HG03280 (cell line): ENCODE measurements at regions not wholly inside any gene's neighbourhood (a gene's known extent, or its start where the extent isn't known, plus 50 kb on each side); places are given as distances from the start of the nearest gene placed in this dataset.
"Not testable (repeated sequence)": the region's sequence is repeated elsewhere in the genome, so short reads cannot be mapped to it uniquely, and the experiment has no call there.

Experiments used
- ATAC-seq: cut with Tn5 transposase; IDR thresholded peaks from one replicate; pipeline ENCODE4 v1.9.1; 2021; ENCODE audit warnings: mild to moderate bottlenecking, moderate library complexity; ENCODE audit not compliant: unreplicated experiment

DNA sequence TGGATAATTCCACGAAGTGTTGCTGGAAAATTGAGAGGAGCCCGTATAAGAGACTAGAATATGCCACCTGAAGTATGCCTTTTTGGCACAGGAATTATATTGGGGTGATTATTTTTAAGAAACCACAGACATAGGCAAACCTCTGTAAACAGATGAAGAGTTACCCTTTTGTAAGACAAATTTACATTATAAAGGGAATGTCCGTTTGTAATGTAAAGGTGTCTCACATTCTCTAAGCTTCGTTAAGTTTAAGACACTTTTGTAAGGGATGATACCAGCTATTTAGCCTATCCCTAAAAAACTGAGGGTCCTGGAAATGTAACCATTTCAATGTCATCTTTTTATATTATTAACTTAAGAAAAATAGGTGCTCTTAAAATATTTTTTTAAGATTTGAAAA lies 432.8 kb upstream of the SYT4 start:
- ATAC-seq, result no peak

DNA sequence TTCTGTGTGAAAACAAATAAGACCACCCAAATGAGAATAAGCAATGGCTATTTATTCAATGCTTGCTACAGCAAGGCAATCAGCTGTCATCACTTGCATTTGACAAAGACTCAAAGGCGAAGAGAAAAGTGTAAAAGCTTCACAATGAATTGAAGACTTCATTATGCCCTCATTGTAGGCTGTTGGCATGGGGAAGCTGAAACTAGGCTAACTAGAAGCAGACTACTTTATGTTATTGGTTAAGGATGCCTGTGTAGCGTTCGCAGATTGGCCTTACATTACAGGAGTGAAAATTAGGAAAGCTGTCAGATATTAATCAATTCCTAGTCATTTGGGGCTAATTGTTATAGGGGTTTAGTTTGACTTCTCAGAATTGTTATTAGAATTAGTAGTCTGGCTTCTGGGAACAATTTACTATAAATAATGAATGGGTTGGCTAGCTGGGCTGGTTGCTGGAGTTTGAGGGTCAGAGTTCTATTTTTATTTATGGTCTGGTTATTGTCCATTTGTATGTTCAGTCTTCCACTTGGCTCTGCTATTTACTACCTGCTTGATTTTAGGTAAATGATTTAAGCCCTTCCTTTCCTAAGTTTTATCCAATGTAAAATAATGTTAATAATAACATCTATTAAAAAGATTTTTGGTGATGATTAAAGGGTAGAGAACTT lies 437.2 kb upstream of the SYT4 start:
- ATAC-seq, result no peak

DNA sequence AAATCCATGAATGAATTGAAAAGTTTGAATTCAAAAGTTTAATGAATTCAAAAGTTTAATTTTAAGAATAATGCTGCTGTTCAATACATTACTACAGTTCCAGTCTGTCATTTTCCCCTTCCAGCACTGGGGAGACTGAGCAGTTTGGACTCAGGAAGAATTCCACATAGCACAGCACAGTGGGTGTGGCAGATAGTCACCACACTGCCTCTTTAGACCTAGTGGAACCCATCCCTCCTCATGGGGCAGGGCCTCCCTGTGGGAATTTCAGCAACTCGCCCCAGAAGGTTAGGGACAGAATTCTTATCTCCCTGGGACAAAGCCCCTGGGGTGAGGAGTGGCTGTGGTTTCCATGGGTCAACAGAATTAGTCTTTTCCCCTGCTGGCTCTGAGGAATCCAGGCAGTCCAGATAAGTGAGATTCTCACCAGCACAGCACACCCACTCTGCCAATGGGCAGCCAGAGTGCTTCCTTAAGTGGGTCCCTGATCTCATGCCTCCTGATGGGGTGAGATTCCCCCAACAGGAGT lies 442.0 kb upstream of the SYT4 start:
- ATAC-seq, result no peak

DNA sequence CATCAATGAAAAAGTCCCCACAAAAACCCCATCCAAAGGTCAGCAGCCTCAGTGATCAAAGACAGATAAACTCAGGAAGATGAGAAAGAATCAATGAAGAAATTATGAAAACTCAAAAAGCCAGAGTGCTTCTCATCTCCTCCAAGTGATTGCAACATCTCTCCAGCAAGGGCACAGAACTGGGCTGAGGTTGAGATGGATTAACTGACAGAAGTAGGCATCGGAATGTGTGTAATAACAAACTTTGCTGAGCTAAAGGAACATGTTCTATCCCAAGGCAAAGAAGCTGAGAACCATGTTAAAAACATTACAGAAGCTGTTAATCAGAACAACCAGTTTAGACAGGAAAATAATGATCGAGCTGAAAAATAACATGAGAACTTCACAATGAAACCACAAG lies 442.8 kb upstream of the SYT4 start:
- ATAC-seq, result no peak

DNA sequence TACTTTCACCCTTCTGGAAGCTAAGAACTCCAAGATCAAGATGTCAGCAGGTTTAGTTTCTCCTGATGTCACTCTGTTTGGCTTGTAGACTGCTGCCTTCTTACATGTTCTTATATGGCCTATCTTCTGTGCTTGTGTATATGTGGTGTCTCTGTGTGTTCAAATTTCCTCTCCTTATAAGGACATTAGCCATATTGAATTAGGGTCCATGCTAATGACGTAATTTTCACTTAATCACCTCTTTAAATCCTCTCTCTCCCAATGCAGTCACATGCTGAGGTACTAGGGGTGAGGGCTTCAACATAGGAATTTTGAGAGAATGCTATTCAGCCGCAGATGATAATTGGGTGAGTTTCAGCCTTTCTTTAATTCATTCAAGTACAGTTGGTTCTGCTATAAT lies 458.3 kb upstream of the SYT4 start:
- no peak for ATAC-seq

DNA sequence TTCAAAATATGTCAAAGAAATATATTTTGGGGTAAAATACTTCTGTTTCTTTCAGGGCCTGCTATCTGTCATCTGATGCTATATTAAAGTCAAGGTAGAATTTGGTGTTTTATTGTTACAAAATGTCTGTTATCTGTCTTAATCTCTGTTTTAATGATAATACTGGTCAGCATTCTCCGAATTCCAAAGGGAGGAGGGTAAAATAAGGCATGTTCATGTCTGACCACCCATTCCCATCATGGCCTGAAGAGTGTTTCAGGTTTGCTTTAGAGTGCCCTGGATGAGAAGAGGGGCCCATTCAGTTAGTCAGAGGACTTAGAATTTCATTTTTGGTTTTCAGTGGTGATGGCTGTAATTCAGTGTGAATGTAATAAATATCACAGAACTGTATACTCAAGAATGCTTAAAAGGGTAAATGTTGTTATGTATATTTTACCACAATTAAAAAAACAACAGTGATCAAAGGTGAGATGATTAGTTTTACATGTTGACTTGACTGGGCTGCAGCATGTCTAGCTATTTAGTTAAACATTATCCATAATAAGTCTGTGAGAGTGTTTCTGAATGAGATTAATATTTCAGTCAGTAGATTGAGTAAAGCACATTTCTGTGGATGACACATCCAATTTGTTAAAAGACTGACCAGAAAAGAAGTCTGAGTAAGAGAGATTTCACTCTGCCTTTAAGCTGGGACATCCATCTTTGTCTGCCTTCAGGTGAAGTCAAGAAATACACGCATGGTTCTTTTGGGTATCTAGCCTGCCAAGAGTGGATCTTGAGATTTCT lies 467.9 kb upstream of the SYT4 start:
- no peak for ATAC-seq

DNA sequence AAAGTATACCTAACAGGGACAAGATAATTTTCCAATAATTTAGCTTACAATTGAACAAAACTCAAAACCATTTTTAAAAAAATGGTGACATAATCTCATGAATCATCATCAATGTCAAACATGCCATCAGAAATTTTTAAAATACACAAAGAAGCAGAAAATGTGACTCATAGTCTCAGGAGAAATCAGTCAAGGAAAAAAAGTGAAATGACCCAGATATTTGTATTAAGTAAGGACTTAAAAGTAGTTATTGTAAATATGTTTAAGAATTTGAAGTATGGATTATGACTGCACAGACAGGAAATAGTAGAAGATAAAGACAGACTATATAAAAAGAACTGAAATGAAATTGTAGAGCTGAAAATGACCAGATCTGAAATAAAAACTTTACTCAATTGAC lies 473.9 kb upstream of the SYT4 start:
- ATAC-seq, result no peak

DNA sequence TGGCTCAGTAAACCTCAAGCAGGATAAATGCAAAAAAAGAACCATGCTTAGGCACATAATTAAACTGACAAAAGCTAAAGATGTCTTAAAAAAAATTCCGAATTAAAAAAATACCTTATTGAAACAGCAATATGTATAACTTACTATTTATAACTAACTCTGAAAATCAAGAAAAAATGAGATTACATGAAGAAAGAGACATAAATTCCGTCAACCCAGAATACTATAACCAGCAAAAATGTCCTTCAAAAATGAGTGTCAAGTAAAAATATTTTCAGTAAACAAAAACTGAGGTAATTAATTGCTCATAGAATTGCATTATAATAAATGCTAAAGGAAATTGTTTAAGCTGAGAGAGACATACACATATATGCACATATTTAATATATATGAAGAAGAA lies 474.5 kb upstream of the SYT4 start:
- no peak for ATAC-seq

DNA sequence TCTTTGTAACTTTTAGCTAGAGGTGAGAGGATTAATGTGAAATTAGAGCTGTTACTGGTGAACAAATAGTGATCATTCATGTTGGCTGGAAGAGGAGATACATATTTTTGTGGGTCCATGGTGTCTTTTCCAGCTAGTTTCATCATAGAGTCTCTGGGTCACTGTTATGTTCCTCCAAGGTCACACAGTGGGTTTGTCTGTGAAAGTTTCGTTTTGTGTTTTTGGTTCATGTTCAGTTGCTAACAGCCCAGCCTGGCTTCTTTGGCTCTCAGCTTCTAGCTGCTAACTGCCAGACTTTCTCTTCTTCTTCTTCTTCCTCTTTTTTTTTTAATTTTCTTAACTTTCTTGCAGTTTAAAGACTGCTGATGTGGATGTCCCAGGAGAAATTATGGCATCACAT lies 480.0 kb upstream of the SYT4 start:
- no peak for ATAC-seq

DNA sequence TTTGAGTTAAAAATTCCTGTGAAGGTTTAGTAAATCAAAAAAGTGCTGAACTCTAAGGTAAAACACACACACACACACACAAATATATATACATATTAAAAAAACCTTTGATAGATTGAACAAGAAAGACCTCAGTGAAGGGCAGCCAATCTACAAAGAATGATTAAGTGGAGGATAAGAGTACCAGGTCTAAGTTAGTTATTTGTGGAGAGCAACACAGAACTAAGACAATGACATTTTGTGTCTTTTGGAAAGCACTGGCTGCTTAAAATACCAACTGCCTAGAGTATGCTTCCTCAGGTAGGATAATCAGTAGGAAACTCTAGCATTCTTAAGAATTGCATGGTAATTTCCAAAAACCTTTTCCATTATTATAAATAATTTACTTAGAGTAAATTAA lies 481.4 kb upstream of the SYT4 start:
- ATAC-seq, result no peak

DNA sequence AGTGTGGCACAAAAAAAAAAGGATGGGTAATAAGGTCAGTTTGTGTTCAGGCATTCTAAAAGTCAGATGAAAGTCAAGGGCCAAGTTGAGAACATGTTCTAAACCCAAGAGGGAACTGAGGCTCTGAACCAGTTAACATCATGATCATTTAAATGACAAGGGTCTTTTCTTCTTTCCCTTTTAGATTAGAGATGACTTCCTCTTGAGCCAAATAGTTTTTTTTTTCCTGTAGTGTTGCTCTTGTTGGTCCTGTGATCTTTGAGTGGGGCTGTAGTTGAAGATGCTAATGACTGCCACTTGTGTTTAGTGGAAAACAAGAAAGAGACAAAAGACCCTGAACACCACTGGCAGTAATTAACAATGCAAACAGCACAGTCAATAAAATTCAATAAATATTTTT lies 482.7 kb upstream of the SYT4 start:
- ATAC-seq, result no peak

DNA sequence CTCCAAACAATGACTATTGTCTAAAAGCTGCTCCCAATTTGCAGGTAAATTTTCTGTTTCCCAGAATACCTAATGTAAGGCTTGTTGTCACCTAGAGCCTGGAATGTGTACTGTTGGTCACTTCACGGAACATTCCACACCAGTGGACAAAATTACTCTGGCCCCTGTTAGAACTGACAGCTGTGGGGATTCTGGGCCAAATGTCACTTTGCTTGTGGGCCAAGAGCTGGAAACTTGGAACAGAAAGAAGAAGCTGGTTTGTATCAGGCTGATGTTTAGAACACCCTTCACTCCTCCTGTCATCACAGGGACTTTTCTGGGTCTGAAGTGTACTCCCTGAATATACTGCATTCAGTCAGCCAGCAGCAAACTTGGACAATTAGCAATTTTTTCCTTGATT lies 495.6 kb upstream of the SYT4 start:
- no peak for ATAC-seq

DNA sequence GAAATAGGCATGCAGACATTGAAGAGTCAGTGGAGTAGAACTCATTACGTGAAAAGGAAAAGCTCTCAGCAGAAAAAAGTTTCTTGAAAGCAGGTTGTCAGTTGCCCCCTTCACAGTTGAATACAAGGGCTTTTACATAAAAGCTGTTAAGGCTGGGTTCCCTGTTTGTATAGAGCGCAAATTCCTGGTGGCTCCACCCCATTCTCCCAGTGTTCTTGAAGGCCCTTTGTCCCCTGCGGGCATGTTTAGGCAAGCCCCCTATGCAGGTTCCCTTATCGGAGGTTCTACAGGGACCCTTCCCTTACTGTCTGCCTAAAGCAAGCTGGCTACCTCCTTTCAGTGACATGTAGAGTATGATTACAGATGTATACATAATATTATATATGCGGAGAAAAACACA lies 497.2 kb upstream of the SYT4 start:
- ATAC-seq, result no peak

DNA sequence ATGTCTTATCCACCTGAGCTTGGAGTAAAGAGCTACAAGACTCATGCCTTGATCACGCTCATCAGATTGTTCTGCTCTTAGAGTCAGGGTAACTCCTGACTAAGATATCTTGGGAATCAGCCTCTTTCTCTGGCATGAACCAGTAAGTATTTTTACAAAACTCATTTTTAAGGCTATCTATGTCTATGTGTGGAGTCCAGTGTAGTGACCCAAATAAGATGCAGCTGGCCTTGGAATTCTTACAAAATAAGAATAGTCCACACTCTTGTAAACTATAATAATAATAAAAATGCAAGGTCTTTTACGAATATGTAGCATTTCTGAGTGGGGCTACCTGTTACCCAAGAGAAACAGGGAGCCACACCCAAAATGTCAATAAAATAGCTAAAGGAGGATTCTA lies 498.3 kb upstream of the SYT4 start:
- no peak for ATAC-seq

DNA sequence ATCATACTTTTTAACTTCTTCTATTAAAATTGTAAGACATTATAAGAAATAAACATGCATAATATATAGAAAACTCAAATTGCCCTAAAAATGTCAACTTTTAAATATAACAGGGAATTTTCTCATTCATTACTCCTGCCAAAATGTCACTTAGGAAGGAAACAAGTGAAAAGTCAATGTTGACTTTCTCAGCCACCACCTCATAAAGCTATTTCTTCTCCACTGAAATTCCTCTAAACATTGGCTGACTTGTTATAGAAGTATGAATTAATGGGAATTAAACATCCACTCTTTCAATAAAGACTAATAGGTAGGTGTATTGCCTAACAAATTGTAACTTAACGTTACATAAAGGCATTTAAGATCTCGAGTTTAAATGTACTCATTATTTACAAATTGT lies 499.7 kb upstream of the SYT4 start:
- no peak for ATAC-seq

DNA sequence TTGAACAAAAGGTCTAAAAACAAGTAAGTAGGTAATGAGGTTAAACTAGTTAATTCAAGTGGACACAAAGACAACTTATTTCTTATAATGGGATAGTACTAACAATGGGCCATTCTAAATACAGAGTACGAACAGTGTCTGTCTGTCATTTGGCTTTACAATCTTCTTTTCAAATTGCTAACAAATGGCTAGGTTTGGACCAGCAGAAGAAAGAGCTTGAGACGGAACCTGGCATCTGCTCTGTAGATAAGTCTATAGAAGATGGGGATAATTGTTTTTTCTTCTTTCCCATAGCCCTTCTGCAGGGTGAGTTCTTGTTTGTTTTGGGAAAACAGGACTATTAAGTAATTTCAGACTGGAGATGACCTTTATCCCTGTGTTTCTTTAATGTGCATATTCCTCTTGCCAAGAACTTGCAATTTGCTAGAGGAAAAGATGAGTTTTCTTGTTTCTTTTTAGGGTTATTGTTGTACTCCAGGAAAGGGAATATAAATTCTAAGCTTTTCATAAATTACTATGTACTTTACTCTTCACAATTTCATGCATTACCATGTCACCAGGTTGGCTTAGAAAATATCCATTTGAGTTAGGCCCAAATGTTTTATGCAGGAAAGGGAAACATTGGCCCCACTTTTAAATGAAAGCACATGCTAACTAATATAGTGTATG lies 500.5 kb upstream of the SYT4 start:
- ATAC-seq, result no peak

DNA sequence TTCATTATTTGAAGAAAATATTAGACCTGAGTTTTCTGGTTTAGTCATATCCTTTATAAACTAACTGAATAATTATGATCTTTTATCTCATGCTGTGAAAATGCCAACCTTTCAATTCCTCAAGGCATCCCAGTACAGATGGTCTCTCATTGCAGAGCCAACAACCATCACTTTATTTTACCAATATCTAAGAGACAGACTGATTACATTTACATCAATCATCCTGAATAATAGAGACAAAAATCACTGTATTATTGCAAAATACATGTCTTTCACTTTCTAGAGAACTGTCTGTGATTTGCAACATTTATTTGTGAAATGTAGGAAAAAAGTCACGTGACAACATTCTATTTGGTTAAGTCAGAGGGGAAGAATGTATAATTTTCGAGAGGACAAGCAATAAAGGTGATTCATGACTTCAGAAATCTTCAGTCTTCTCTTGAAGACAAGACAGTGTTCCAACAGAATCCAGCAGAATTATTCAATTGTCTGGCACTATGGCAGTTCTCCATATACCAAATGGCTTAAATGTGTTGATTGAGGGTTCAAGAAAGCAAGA lies 503.6 kb upstream of the SYT4 start:
- no peak for ATAC-seq

DNA sequence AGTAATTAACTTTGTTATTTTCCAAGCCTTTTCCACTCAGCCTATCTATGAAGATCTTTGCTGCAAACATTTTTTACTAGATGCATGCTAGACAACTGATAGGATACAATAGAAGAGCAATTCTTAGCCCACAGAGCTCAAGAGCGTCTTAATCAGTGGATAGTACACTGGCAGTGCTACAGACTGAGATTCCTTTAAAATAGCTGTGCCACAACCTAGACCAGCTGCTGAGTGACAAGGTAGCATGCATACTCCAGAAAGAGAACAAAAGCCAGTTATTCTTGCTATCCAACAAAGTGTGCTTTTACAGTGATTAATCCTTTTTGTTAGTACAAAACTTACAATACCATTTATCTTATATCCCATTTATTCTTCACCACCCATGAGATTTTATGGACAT lies 507.9 kb upstream of the SYT4 start:
- no peak for ATAC-seq

DNA sequence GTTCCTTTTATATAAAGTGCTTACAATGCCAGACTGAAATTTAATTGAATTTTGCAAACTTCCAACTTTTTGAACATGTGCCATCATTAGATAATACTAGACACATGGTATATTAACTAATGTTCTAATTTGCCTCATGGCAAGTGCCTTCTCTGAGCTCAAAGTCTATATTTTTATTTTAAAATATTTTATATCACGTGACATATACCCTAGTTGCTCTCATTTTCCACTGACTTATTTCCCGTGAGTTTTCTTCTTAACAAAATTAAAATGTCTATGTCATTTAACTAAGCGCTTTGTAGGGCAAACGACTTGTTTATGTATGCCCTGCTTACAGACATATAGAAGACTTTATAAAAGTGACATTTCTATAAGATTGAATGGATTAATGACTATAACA lies 509.6 kb upstream of the SYT4 start:
- no peak for ATAC-seq

DNA sequence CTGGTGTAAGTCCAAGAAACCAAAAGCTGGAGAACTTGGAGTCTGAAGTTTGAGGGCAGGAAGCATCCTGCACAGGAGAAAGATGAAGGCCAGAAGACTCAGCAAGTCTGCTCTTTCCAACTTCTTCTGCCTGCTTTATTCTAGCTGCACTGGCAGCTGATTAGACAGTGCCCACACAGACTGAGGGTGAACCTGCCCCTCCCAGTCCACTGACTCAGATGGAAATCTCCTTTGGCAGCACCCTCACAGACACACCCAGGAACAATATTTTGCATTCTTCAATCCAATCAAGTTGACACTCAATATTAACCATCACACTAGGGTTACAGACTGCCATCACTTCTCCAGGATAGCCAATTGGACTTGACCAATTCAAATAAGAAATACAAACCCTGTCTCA lies 510.4 kb upstream of the SYT4 start:
- not testable (repeated sequence) for ATAC-seq

DNA sequence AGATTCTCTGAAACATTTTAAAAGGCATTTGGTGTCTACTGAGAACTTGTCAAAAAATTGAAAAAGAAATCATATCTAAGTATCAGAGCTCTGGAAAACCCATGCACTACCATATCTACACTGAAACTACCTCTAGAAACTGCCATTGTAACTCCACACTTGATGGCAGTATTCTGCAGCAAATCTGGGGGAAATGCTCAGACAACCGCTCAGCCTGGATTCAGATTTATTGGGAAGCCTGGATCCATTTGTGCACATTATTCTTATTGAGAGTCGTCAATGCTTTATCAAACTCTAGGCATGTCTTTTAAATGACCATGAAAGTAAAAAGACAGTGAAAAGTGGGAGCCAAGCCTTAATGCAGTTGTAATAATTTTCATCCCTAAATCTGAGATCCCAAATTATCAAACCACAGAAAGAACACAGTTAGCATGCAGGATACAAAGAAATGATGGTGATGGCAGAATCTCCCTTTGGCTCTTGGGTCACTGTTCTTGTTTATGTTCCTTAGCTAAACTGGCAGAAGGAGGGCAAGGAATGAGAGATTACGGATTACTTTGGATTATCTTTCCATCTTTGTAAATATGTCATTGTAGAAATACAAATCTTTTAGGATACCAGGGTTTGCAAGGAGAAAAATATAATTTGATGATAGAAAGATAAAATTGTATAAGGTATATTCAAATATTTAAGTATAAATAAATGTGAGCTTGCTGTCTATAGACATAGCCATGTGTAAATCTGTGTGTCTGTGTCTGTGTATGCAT lies 512.1 kb upstream of the SYT4 start:
- ATAC-seq, result no peak
